ENCODE measurements at regions not wholly inside any gene's neighbourhood (a gene's known extent, or its start where the extent isn't known, plus 50 kb on each side); places are given as distances from the start of the nearest gene placed in this dataset.

- no peak for DNase-seq (ENCODE audit: low read depth)
- TF ChIP-seq, protein P1, sequence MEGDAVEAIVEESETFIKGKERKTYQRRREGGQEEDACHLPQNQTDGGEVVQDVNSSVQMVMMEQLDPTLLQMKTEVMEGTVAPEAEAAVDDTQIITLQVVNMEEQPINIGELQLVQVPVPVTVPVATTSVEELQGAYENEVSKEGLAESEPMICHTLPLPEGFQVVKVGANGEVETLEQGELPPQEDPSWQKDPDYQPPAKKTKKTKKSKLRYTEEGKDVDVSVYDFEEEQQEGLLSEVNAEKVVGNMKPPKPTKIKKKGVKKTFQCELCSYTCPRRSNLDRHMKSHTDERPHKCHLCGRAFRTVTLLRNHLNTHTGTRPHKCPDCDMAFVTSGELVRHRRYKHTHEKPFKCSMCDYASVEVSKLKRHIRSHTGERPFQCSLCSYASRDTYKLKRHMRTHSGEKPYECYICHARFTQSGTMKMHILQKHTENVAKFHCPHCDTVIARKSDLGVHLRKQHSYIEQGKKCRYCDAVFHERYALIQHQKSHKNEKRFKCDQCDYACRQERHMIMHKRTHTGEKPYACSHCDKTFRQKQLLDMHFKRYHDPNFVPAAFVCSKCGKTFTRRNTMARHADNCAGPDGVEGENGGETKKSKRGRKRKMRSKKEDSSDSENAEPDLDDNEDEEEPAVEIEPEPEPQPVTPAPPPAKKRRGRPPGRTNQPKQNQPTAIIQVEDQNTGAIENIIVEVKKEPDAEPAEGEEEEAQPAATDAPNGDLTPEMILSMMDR (conservative IDR thresholded peaks at IDR 0.05; ENCODE audit: low read depth, low read length) = no peak
- H3K4me3 ChIP-seq (ENCODE audit: low read depth, low read length) = no peak overlapping the region
These were observed 770.8 kb upstream of the AMELY start for GRCh38 chrY:7682386-7682785.

DNA sequence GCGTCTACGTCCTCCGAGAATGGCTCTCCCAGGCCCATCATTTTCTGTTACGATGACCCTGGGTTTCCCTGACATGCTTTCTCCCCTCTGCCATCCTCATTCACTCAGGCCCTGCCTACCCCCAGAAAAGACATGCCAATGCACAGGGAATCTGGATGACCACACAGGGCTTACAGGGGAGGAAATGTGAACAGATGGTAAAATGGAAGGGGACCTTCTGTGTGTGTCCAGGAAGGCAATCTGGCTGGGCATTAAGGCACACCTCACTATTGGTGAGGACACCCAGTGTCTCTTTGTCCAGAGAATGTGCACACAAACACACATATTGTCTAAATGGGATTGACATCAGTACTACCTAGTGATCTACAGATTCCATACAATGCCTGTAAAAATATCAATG is 769.9 kb upstream of the AMELY start:
- no peak for DNase-seq (ENCODE audit: low read depth)
- no peak overlapping the region for H3K4me3 ChIP-seq (ENCODE audit: low read depth, low read length)
- TF ChIP-seq, protein P1 (conservative IDR thresholded peaks at IDR 0.05; ENCODE audit: low read depth, low read length) = no peak

DNA sequence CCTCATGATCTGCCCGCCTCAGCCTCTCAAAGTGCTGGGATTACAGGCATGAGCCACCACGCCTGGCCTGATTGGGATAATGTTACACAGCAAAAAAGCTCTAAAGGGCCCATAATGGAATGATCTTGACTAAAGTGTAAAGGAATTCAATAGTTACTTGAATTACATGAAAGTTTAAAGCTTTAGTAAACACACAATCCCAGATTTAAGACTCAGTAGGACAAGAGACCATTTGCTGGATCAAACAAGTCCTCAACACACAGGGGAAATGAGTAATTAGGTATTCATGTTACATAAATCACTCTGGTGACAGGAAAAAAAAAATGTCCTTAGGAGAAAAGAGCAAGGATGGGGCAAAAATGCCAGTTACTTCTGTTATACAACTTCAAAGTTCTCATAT is 762.9 kb upstream of the AMELY start:
- DNase-seq (ENCODE audit: low read depth) = no peak
- TF ChIP-seq, protein P1 (conservative IDR thresholded peaks at IDR 0.05; ENCODE audit: low read depth, low read length) = no peak

DNA sequence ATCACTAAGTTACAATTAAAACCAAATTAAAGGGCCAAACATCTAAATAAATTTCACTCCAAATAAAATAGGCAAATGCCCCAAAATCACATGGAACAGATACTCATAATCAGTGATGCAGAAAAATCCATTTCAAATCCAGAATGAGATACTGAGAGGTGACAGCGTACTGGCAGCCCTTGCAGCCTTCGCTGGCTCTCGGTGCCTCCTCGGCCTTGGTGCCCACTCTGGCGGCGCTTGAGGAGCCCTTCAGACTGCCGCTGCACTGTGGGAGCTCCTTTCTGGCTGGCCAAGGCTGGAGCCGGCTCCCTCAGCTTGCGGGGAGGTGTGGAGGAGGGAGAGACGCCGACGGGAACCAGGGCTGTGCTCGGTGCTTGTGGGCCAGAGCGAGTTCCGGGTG is 761.2 kb upstream of the AMELY start:
- H3K4me3 ChIP-seq (ENCODE audit: low read depth, low read length) = no peak overlapping the region
- no peak for DNase-seq (ENCODE audit: low read depth)
- TF ChIP-seq, protein P1 (conservative IDR thresholded peaks at IDR 0.05; ENCODE audit: low read depth, low read length) = no peak

More for the DNA sequence above, 762.9 kb upstream of the AMELY start:
- no peak overlapping the region for H3K4me3 ChIP-seq (ENCODE audit: low read depth, low read length)

DNA sequence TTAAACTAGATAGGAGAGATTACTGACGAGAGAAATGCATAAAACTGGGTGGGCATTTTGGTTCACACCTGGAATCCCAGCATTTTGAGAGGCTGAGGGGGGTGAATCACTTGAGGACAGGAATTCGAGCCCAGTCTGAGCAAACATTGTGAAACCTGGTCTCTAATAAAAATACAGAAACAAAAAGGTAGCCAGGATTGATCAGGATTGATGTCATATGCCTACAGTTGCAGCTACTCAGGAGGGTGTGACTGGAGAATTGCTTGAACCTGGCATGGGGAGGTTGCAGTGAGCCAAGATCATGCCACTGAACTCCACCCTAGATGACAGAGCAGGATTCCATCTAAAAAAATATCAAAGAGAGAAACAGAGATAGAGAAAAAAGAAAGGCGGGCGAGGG is 751.7 kb upstream of the AMELY start:
- no peak for DNase-seq (ENCODE audit: low read depth)
- TF ChIP-seq, protein P1 (conservative IDR thresholded peaks at IDR 0.05; ENCODE audit: low read depth, low read length) = no peak
- no peak overlapping the region for H3K4me3 ChIP-seq (ENCODE audit: low read depth, low read length)

- no peak for DNase-seq (ENCODE audit: low read depth)
- TF ChIP-seq, protein P1 (conservative IDR thresholded peaks at IDR 0.05; ENCODE audit: low read depth, low read length) = no peak
- no peak overlapping the region for H3K4me3 ChIP-seq (ENCODE audit: low read depth, low read length)
These were observed 747.5 kb upstream of the AMELY start for GRCh38 chrY:7659047-7659446.

DNA sequence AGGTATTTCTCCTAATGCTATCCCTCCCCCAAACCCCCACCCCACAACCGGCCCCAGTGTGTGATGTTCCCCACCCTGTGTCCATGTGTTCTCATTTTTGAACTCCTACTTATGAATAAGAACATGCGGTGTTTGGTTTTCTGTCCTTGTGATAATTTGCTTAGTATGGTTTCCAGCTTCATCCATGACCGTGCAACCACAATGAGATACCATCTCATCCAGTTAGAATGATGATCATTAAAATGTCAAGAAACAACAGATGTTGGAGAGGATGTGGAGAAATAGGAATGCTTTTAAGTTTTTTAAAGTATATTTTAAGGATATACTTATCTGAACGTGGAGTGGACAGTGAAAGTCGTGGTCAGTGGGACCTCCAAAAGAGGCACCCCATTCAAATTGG is 745.0 kb upstream of the AMELY start:
- no peak for DNase-seq (ENCODE audit: low read depth)
- H3K4me3 ChIP-seq (ENCODE audit: low read depth, low read length) = no peak overlapping the region
- TF ChIP-seq, protein P1 (conservative IDR thresholded peaks at IDR 0.05; ENCODE audit: low read depth, low read length) = no peak

Data from epithelial cell of proximal tubule (primary cell).